NCI-H510A (cell line): ENCODE measurements at regions not wholly inside any gene's neighbourhood (a gene's known extent, or its start where the extent isn't known, plus 50 kb on each side); places are given as distances from the start of the nearest gene placed in this dataset.

Experiments used
- DNase-seq: peaks from one replicate; lab custom pipeline; 2025; lab: John Stamatoyannopoulos, UW

GRCh38 chr4:159035570-159035969 is 67.3 kb upstream of the RAPGEF2 start:
- no peak for DNase-seq

GRCh38 chr4:159038536-159038935 is 64.3 kb upstream of the RAPGEF2 start:
- no peak for DNase-seq

GRCh38 chr4:159041054-159042034 is 61.5 kb upstream of the RAPGEF2 start:
- no peak for DNase-seq

- no peak for DNase-seq
Observed at GRCh38 chr4:159042097-159042605, 60.7 kb upstream of the RAPGEF2 start.

- no peak for DNase-seq
Observed at GRCh38 chr4:159042868-159043267, 60.0 kb upstream of the RAPGEF2 start.

GRCh38 chr4:159043861-159044260 is 59.0 kb upstream of the RAPGEF2 start:
- DNase-seq: no peak

GRCh38 chr4:159045321-159045720 is 57.6 kb upstream of the RAPGEF2 start:
- DNase-seq: no peak

- DNase-seq: no peak
Observed at GRCh38 chr4:159046683-159047082, 56.2 kb upstream of the RAPGEF2 start.

GRCh38 chr4:159047478-159048165 is 55.3 kb upstream of the RAPGEF2 start:
- no peak for DNase-seq

- peak; percentile 37 for DNase-seq
Observed at GRCh38 chr4:159048166-159048886, 54.6 kb upstream of the RAPGEF2 start.

GRCh38 chr4:159049780-159050375 is 53.0 kb upstream of the RAPGEF2 start:
- no peak for DNase-seq

- no peak for DNase-seq
Observed at GRCh38 chr4:159051245-159052071, 51.4 kb upstream of the RAPGEF2 start.

GRCh38 chr4:159052315-159052714 is 50.6 kb upstream of the RAPGEF2 start:
- no peak for DNase-seq
